Activated naive CD8-positive, alpha-beta T cell treated with anti-CD3 and anti-CD28 coated beads, Interleukin-2, amount 50 U/mL, for 24 hours (primary cell): ENCODE measurements at regions not wholly inside any gene's neighbourhood (a gene's known extent, or its start where the extent isn't known, plus 50 kb on each side); places are given as distances from the start of the nearest gene placed in this dataset.
"Not testable (repeated sequence)": the region's sequence is repeated elsewhere in the genome, so short reads cannot be mapped to it uniquely, and the experiment has no call there.

Experiments
- ATAC-seq: fragments of 150-1000 bp; cut with Tn5 transposase; one replicate; pipeline ENCODE4 v1.10.0; 2021
- DNase-seq: peaks from one replicate; pipeline ENCODE4 v3.0.0; 2021
- H3K27ac Mint-ChIP-seq: one replicate; pipeline ENCODE4 v1.8.0; 2021; ENCODE audit warnings: mild to moderate bottlenecking, mixed read lengths
- H3K27me3 Mint-ChIP-seq: one replicate; pipeline ENCODE4 v1.8.0; 2021; ENCODE audit warnings: mixed read lengths
- H3K36me3 Mint-ChIP-seq: one replicate; pipeline ENCODE4 v1.8.0; 2021; ENCODE audit warnings: low read depth, mixed read lengths
- H3K4me1 Mint-ChIP-seq: one replicate; pipeline ENCODE4 v1.8.0; 2021; ENCODE audit warnings: mixed read lengths
- H3K4me3 Mint-ChIP-seq: one replicate; pipeline ENCODE4 v1.8.0; 2021; ENCODE audit warnings: mild to moderate bottlenecking, moderate library complexity, mixed read lengths
- H3K9me3 Mint-ChIP-seq: one replicate; pipeline ENCODE4 v1.8.0; 2021; ENCODE audit warnings: mixed read lengths

- DNase-seq (no peak), ATAC-seq (no peak)
- H3K36me3 Mint-ChIP-seq, result no peaks in the 10 kb centered on the region
Measured at GRCh38 chr15:53046153-53046790, 256.1 kb upstream of the ONECUT1 start.

GRCh38 chr15:53038655-53038941 lies 248.5 kb upstream of the ONECUT1 start:
- no peaks in the 10 kb centered on the region for H3K36me3 Mint-ChIP-seq
- no peaks in the 10 kb centered on the region for H3K4me1 Mint-ChIP-seq
- H3K9me3 Mint-ChIP-seq, result peaks cover 7% of the 10 kb centered on the region
- peaks cover 8% of the 10 kb centered on the region for H3K27me3 Mint-ChIP-seq
- H3K27ac Mint-ChIP-seq, result no peak overlapping the region
- H3K4me3 Mint-ChIP-seq, result no peak overlapping the region
- DNase-seq (no peak), ATAC-seq (peak; percentile 15)

More at GRCh38 chr15:53046153-53046790, 256.1 kb upstream of the ONECUT1 start:
- Mint-ChIP-seq H3K4me3 (no peak overlapping the region), H3K9me3 (peaks cover 24% of the 10 kb centered on the region), H3K27me3 (peaks cover 8% of the 10 kb centered on the region), H3K27ac (no peak overlapping the region), H3K4me1 (no peaks in the 10 kb centered on the region)

GRCh38 chr15:53037904-53038654 lies 247.9 kb upstream of the ONECUT1 start:
- no peak overlapping the region for H3K4me3 Mint-ChIP-seq
- peaks cover 8% of the 10 kb centered on the region for H3K27me3 Mint-ChIP-seq
- H3K4me1 Mint-ChIP-seq, result no peaks in the 10 kb centered on the region
- peaks cover 4% of the 10 kb centered on the region for H3K9me3 Mint-ChIP-seq
- ATAC-seq (no peak), DNase-seq (no peak)
- no peaks in the 10 kb centered on the region for H3K36me3 Mint-ChIP-seq
- H3K27ac Mint-ChIP-seq, result no peak overlapping the region

GRCh38 chr15:53036641-53037040 lies 246.5 kb upstream of the ONECUT1 start:
- DNase-seq (no peak), ATAC-seq (no peak)
- no peak overlapping the region for H3K4me3 Mint-ChIP-seq
- no peaks in the 10 kb centered on the region for H3K9me3 Mint-ChIP-seq
- peaks cover 8% of the 10 kb centered on the region for H3K27me3 Mint-ChIP-seq
- H3K4me1 Mint-ChIP-seq, result no peaks in the 10 kb centered on the region
- no peak overlapping the region for H3K27ac Mint-ChIP-seq
- H3K36me3 Mint-ChIP-seq, result no peaks in the 10 kb centered on the region

- Mint-ChIP-seq H3K36me3 (no peaks in the 10 kb centered on the region), H3K27ac (no peak overlapping the region), H3K9me3 (no peaks in the 10 kb centered on the region), H3K4me3 (no peak overlapping the region), H3K27me3 (peaks cover 8% of the 10 kb centered on the region), H3K4me1 (no peaks in the 10 kb centered on the region)
- ATAC-seq (no peak), DNase-seq (no peak)
Measured at GRCh38 chr15:53034767-53035245, 244.7 kb upstream of the ONECUT1 start.

- Mint-ChIP-seq H3K27ac (no peak overlapping the region), H3K4me1 (no peaks in the 10 kb centered on the region), H3K4me3 (no peak overlapping the region), H3K9me3 (no peaks in the 10 kb centered on the region), H3K36me3 (no peaks in the 10 kb centered on the region), H3K27me3 (peaks cover 8% of the 10 kb centered on the region)
- no peak for ATAC-seq
- no peak for DNase-seq
Measured at GRCh38 chr15:53033709-53034108, 243.6 kb upstream of the ONECUT1 start.

GRCh38 chr15:53031469-53031868 lies 241.3 kb upstream of the ONECUT1 start:
- peaks cover 4% of the 10 kb centered on the region for H3K9me3 Mint-ChIP-seq
- H3K4me3 Mint-ChIP-seq, result no peak overlapping the region
- no peak overlapping the region for H3K27ac Mint-ChIP-seq
- ATAC-seq, result no peak
- H3K27me3 Mint-ChIP-seq, result peaks cover 5% of the 10 kb centered on the region
- no peaks in the 10 kb centered on the region for H3K36me3 Mint-ChIP-seq
- no peak for DNase-seq
- H3K4me1 Mint-ChIP-seq, result no peaks in the 10 kb centered on the region

- H3K36me3 Mint-ChIP-seq, result no peaks in the 10 kb centered on the region
- no peak overlapping the region for H3K27ac Mint-ChIP-seq
- H3K9me3 Mint-ChIP-seq, result peaks cover 11% of the 10 kb centered on the region
- H3K4me3 Mint-ChIP-seq, result no peak overlapping the region
- no peaks in the 10 kb centered on the region for H3K4me1 Mint-ChIP-seq
- peaks cover 13% of the 10 kb centered on the region for H3K27me3 Mint-ChIP-seq
- ATAC-seq, result no peak
- DNase-seq, result no peak
Measured at GRCh38 chr15:53022788-53023187, 232.7 kb upstream of the ONECUT1 start.

GRCh38 chr15:53013329-53013728 lies 223.2 kb upstream of the ONECUT1 start:
- DNase-seq, result no peak
- no peaks in the 10 kb centered on the region for H3K9me3 Mint-ChIP-seq
- no peak overlapping the region for H3K4me3 Mint-ChIP-seq
- no peaks in the 10 kb centered on the region for H3K27me3 Mint-ChIP-seq
- no peak overlapping the region for H3K27ac Mint-ChIP-seq
- no peak for ATAC-seq
- H3K4me1 Mint-ChIP-seq, result no peaks in the 10 kb centered on the region
- no peaks in the 10 kb centered on the region for H3K36me3 Mint-ChIP-seq

- H3K4me3 Mint-ChIP-seq, H3K9me3 Mint-ChIP-seq, H3K27me3 Mint-ChIP-seq, DNase-seq, H3K27ac Mint-ChIP-seq, H3K4me1 Mint-ChIP-seq, ATAC-seq, H3K36me3 Mint-ChIP-seq: not testable (repeated sequence)
Measured at GRCh38 chr15:53011779-53012178, 221.6 kb upstream of the ONECUT1 start.

GRCh38 chr15:53009093-53009492 lies 219.0 kb upstream of the ONECUT1 start:
- Mint-ChIP-seq H3K4me3 (no peak overlapping the region), H3K9me3 (no peaks in the 10 kb centered on the region), H3K4me1 (no peaks in the 10 kb centered on the region), H3K36me3 (no peaks in the 10 kb centered on the region), H3K27ac (no peak overlapping the region), H3K27me3 (no peaks in the 10 kb centered on the region)
- ATAC-seq (no peak), DNase-seq (no peak)

GRCh38 chr15:53000409-53000808 lies 210.3 kb upstream of the ONECUT1 start:
- no peaks in the 10 kb centered on the region for H3K9me3 Mint-ChIP-seq
- no peak for DNase-seq
- H3K4me3 Mint-ChIP-seq, result no peak overlapping the region
- no peaks in the 10 kb centered on the region for H3K36me3 Mint-ChIP-seq
- peaks cover 4% of the 10 kb centered on the region for H3K27me3 Mint-ChIP-seq
- H3K27ac Mint-ChIP-seq, result no peak overlapping the region
- no peaks in the 10 kb centered on the region for H3K4me1 Mint-ChIP-seq
- ATAC-seq, result no peak

- Mint-ChIP-seq H3K27me3 (peaks cover 6% of the 10 kb centered on the region), H3K27ac (no peak overlapping the region), H3K4me1 (no peaks in the 10 kb centered on the region), H3K4me3 (no peak overlapping the region), H3K36me3 (no peaks in the 10 kb centered on the region), H3K9me3 (peaks cover 24% of the 10 kb centered on the region)
- ATAC-seq, result no peak
- no peak for DNase-seq
Measured at GRCh38 chr15:52997123-52997522, 207.0 kb upstream of the ONECUT1 start.

GRCh38 chr15:52994290-52994689 lies 204.2 kb upstream of the ONECUT1 start:
- no peaks in the 10 kb centered on the region for H3K36me3 Mint-ChIP-seq
- H3K27me3 Mint-ChIP-seq, result peaks cover 6% of the 10 kb centered on the region
- no peak for DNase-seq
- no peak overlapping the region for H3K4me3 Mint-ChIP-seq
- peaks cover 27% of the 10 kb centered on the region for H3K9me3 Mint-ChIP-seq
- no peak overlapping the region for H3K27ac Mint-ChIP-seq
- ATAC-seq, result no peak
- H3K4me1 Mint-ChIP-seq, result no peaks in the 10 kb centered on the region

- H3K9me3 Mint-ChIP-seq, result no peaks in the 10 kb centered on the region
- no peaks in the 10 kb centered on the region for H3K4me1 Mint-ChIP-seq
- H3K27me3 Mint-ChIP-seq, result no peaks in the 10 kb centered on the region
- H3K4me3 Mint-ChIP-seq, result no peak overlapping the region
- ATAC-seq, result no peak
- H3K36me3 Mint-ChIP-seq, result no peaks in the 10 kb centered on the region
- DNase-seq, result no peak
- no peak overlapping the region for H3K27ac Mint-ChIP-seq
Measured at GRCh38 chr15:52984507-52984906, 194.4 kb upstream of the ONECUT1 start.
